GM12873 (cell line): ENCODE measurements at regions not wholly inside any gene's neighbourhood (a gene's known extent, or its start where the extent isn't known, plus 50 kb on each side); places are given as distances from the start of the nearest gene placed in this dataset.

Experiments
- TF ChIP-seq, protein P1 (sequence below): IDR thresholded peaks from 2 replicates; pipeline ENCODE4 v1.5.1; 2012; ENCODE audit warnings: low read depth, mild to moderate bottlenecking, moderate library complexity, low read length, control low read depth; ENCODE audit not compliant: insufficient read depth; ENCODE audit errors: missing control alignments

DNA sequence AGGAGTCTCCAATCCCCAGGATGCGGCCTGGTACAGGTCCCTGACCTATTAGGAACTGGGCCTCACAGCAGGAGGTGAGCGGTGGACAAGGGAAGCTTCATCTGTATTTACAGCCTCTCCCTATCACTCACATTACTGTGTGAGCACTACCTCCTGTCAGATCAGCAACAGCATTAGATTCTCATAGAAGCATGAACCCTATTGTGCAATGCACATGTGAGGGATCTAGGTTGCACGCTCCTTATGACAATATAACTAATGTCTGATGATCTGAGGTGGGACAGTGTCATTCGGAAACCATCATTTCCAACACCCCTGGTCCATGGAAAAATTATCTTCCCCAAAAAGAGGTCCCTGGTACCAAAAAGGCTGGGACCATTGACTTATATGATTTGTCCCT lies 1000.5 kb downstream of the FLRT2 start:
- TF ChIP-seq, protein P1, sequence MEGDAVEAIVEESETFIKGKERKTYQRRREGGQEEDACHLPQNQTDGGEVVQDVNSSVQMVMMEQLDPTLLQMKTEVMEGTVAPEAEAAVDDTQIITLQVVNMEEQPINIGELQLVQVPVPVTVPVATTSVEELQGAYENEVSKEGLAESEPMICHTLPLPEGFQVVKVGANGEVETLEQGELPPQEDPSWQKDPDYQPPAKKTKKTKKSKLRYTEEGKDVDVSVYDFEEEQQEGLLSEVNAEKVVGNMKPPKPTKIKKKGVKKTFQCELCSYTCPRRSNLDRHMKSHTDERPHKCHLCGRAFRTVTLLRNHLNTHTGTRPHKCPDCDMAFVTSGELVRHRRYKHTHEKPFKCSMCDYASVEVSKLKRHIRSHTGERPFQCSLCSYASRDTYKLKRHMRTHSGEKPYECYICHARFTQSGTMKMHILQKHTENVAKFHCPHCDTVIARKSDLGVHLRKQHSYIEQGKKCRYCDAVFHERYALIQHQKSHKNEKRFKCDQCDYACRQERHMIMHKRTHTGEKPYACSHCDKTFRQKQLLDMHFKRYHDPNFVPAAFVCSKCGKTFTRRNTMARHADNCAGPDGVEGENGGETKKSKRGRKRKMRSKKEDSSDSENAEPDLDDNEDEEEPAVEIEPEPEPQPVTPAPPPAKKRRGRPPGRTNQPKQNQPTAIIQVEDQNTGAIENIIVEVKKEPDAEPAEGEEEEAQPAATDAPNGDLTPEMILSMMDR: no peak

DNA sequence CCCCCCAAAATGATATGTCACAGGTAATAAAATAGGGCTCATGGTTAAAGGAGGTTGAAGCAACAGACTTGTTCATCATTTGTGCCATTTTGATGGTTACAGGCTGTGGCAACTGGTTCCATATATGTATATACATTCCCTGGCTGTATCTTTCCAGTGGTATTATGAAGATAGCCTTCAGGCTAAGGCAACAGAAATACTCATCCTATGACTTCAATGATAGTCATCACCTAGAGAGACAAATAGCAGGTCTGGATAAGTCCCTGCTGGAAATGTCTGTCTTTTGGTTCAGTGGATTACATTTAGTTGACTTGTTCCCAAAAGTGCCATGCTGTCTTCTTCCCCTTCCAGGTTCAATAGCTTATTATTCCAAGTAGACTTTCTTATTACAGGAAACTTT lies 997.4 kb downstream of the FLRT2 start:
- TF ChIP-seq, protein P1: no peak

DNA sequence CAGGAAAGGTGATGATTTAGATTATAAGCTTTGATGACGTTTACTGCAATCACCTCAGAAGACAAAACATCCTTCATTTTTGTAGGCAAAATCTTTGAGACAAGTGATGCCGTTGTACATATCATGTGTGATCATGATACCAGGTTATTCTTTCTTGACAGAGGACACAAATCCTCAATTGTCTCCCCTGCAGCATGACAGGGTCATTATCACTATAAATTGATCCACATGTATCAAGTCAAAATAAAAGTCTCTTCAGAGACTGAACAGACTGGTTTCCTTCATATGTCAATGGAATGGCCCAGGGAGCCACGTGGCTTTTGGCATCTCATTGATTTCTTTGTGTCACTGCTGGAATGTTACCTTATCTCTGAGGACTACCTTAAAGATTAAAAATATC lies 995.7 kb downstream of the FLRT2 start:
- TF ChIP-seq, protein P1: no peak

DNA sequence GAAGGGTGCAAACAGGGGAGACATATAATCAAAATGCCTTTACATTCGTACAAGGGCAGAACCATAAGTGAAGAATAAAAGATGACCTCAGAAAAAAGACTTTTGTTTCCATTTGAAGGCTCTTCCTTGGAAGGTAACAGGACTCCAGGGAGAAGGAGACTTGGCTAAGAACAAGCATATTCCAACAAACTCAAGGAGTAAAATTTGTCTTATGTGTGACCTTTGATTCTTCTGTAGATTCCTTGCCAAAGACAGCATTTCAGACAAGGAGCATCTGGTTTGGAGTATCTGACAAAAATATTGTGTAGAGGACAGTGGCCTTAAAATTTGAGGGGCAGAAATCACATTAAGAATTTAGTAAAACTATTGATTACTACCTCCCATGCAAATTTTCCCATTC lies 991.9 kb downstream of the FLRT2 start:
- TF ChIP-seq, protein P1: no peak

DNA sequence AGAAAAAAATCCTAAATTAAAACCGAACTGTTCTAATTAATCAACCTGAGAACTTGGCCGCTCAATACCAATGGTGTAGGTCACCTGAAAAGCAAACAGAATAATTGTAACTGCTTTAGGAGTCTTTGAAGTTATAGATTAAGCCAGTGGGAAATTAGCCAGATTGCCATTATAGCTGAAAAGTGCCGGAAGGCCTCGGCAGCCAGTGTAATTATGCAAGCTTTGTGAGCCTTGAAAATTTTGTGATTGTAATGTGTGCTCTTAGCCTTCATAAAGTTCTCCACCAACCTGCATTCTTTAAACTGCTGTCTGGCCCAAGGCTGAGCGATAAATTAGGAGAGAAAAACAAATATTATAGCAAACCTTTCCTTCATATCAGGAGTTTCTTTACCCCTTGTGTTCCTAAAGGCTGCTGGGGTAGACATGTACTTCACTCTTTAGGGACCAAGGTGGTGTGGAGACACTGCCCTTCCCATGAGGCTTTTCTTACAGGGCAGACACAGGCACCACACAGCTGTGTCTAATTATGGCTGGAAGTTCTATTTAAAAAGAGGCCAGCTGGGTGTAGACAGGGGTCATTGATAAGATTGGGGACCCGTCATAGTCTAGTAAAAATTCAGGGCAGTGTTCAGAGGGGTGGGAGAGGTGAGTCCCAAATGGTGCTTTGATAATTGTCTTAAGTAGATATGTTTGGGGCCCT lies 991.2 kb downstream of the FLRT2 start:
- TF ChIP-seq, protein P1: no peak

DNA sequence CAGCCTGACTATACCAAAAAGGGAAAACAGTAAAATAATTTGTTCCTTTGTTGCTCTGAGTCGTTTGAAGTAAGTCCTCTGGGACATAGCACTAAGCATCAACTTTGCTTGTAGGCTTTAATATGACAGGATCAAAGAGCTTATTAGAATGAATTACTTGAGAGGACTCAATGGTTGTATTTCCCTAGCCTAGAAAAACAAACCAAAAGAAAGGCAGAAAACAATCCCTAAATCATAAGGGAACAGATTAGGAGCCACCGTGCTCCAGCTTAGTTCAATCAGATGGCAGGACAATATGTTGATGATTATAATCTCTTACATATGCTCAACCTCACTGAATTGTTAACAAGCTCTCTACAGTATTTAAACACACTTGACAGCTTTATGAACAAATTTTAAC lies 988.4 kb downstream of the FLRT2 start:
- TF ChIP-seq, protein P1: no peak

DNA sequence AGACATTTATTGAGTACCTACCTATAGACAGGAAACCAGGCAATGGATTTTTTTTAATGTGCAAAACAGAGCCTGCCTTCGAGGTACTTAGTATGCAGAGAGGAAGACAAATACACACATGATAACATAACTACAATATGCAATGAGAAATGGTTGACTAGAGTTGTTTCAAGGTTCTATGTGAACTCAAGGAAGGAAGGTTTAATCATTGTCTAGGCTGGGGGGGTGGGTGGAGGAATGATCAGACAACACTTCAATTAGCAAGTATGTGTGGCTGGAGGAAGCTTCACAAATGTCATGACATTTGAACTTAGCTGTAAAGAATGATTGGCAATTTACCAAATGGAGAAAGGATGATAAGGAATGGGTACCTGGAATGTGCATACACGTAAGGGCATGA lies 985.3 kb downstream of the FLRT2 start:
- TF ChIP-seq, protein P1: no peak
